ENCODE measurements at regions not wholly inside any gene's neighbourhood (a gene's known extent, or its start where the extent isn't known, plus 50 kb on each side); places are given as distances from the start of the nearest gene placed in this dataset.

- Histone ChIP-seq H3K4me3 (ENCODE audit: low read length) (no peak overlapping the region), H3K27ac (ENCODE audit: low read length) (no peak overlapping the region), H4K20me1 (ENCODE audit: insufficient read depth, low read length) (no peaks in the 10 kb centered on the region), H3K36me3 (replicated peaks; ENCODE audit: low read depth, low read length) (no peaks in the 10 kb centered on the region), H3K4me2 (ENCODE audit: low read length) (no peak overlapping the region), H3K4me1 (ENCODE audit: low read length) (no peaks in the 10 kb centered on the region), H2AFZ (ENCODE audit: low read depth, low read length) (no peak overlapping the region), H3K9me3 (ENCODE audit: insufficient read depth, low read length) (no peaks in the 10 kb centered on the region), H3K27me3 (ENCODE audit: low read depth, low read length) (no peaks in the 10 kb centered on the region), H3K9ac (ENCODE audit: low read length) (no peak overlapping the region), H3K79me2 (ENCODE audit: low read length) (no peaks in the 10 kb centered on the region)
- TF ChIP-seq, protein P1, sequence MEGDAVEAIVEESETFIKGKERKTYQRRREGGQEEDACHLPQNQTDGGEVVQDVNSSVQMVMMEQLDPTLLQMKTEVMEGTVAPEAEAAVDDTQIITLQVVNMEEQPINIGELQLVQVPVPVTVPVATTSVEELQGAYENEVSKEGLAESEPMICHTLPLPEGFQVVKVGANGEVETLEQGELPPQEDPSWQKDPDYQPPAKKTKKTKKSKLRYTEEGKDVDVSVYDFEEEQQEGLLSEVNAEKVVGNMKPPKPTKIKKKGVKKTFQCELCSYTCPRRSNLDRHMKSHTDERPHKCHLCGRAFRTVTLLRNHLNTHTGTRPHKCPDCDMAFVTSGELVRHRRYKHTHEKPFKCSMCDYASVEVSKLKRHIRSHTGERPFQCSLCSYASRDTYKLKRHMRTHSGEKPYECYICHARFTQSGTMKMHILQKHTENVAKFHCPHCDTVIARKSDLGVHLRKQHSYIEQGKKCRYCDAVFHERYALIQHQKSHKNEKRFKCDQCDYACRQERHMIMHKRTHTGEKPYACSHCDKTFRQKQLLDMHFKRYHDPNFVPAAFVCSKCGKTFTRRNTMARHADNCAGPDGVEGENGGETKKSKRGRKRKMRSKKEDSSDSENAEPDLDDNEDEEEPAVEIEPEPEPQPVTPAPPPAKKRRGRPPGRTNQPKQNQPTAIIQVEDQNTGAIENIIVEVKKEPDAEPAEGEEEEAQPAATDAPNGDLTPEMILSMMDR (IDR thresholded peaks at IDR 0.05; ENCODE audit: low read depth, low read length): no peak
- TF ChIP-seq EZH2phosphoT487 (IDR thresholded peaks at IDR 0.05; ENCODE audit: low read depth): no peak
Observed at GRCh38 chr7:42729053-42729765, 182.7 kb downstream of the C7orf25 start.

GRCh38 chr7:42727451-42727850 lies 184.4 kb downstream of the C7orf25 start:
- Histone ChIP-seq H3K4me3 (ENCODE audit: low read length) (no peak overlapping the region), H3K4me1 (ENCODE audit: low read length) (no peaks in the 10 kb centered on the region), H2AFZ (ENCODE audit: low read depth, low read length) (no peak overlapping the region), H3K79me2 (ENCODE audit: low read length) (no peaks in the 10 kb centered on the region), H3K9me3 (ENCODE audit: insufficient read depth, low read length) (no peaks in the 10 kb centered on the region), H3K27ac (ENCODE audit: low read length) (no peak overlapping the region), H3K9ac (ENCODE audit: low read length) (no peak overlapping the region), H3K4me2 (ENCODE audit: low read length) (no peak overlapping the region), H3K36me3 (replicated peaks; ENCODE audit: low read depth, low read length) (no peaks in the 10 kb centered on the region), H3K27me3 (ENCODE audit: low read depth, low read length) (no peaks in the 10 kb centered on the region), H4K20me1 (ENCODE audit: insufficient read depth, low read length) (no peaks in the 10 kb centered on the region)
- TF ChIP-seq, protein P1 (IDR thresholded peaks at IDR 0.05; ENCODE audit: low read depth, low read length): no peak
- TF ChIP-seq EZH2phosphoT487 (IDR thresholded peaks at IDR 0.05; ENCODE audit: low read depth): no peak

- Histone ChIP-seq H4K20me1 (ENCODE audit: insufficient read depth, low read length) (no peaks in the 10 kb centered on the region), H3K9me3 (ENCODE audit: insufficient read depth, low read length) (no peaks in the 10 kb centered on the region), H3K27me3 (ENCODE audit: low read depth, low read length) (no peaks in the 10 kb centered on the region), H3K36me3 (replicated peaks; ENCODE audit: low read depth, low read length) (no peaks in the 10 kb centered on the region), H3K4me1 (ENCODE audit: low read length) (no peaks in the 10 kb centered on the region), H2AFZ (ENCODE audit: low read depth, low read length) (no peak overlapping the region), H3K4me3 (ENCODE audit: low read length) (no peak overlapping the region), H3K79me2 (ENCODE audit: low read length) (no peaks in the 10 kb centered on the region), H3K27ac (ENCODE audit: low read length) (no peak overlapping the region), H3K4me2 (ENCODE audit: low read length) (no peak overlapping the region), H3K9ac (ENCODE audit: low read length) (no peak overlapping the region)
- TF ChIP-seq, protein P1 (IDR thresholded peaks at IDR 0.05; ENCODE audit: low read depth, low read length): no peak
- no peak for TF ChIP-seq EZH2phosphoT487 (IDR thresholded peaks at IDR 0.05; ENCODE audit: low read depth)
Observed at GRCh38 chr7:42726066-42726785, 185.6 kb downstream of the C7orf25 start.

- H4K20me1 ChIP-seq (ENCODE audit: insufficient read depth, low read length): no peaks in the 10 kb centered on the region
- H3K36me3 ChIP-seq (replicated peaks; ENCODE audit: low read depth, low read length): no peaks in the 10 kb centered on the region
- H2AFZ ChIP-seq (ENCODE audit: low read depth, low read length): no peak overlapping the region
- H3K27ac ChIP-seq (ENCODE audit: low read length): no peak overlapping the region
- no peak overlapping the region for H3K4me2 ChIP-seq (ENCODE audit: low read length)
- H3K9ac ChIP-seq (ENCODE audit: low read length): no peak overlapping the region
- no peaks in the 10 kb centered on the region for H3K9me3 ChIP-seq (ENCODE audit: insufficient read depth, low read length)
- no peak overlapping the region for H3K4me3 ChIP-seq (ENCODE audit: low read length)
- H3K27me3 ChIP-seq (ENCODE audit: low read depth, low read length): no peaks in the 10 kb centered on the region
- TF ChIP-seq, protein P1 (IDR thresholded peaks at IDR 0.05; ENCODE audit: low read depth, low read length): no peak
- no peak for TF ChIP-seq EZH2phosphoT487 (IDR thresholded peaks at IDR 0.05; ENCODE audit: low read depth)
- H3K4me1 ChIP-seq (ENCODE audit: low read length): no peaks in the 10 kb centered on the region
- no peaks in the 10 kb centered on the region for H3K79me2 ChIP-seq (ENCODE audit: low read length)
Observed at GRCh38 chr7:42722716-42723115, 189.2 kb downstream of the C7orf25 start.
